SK-N-SH treated with all-trans-retinoic acid at 6 μM for 48 hours (cell line): ENCODE measurements at regions not wholly inside any gene's neighbourhood (a gene's known extent, or its start where the extent isn't known, plus 50 kb on each side); places are given as distances from the start of the nearest gene placed in this dataset.

ENCODE experiments used
- ARNTL ChIP-seq: fragments of 450-650 bp; formaldehyde crosslinking; IDR thresholded peaks from 2 replicates; pipeline ENCODE4 v1.5.0; 2020; ENCODE audit warnings: low read depth, mild to moderate bottlenecking, moderate library complexity, borderline replicate concordance
- BACH2 ChIP-seq: fragments of 250-450 bp; sonication (Bioruptor Pico); IDR thresholded peaks from 2 replicates; pipeline ENCODE4 v1.9.0; 2021; ENCODE audit warnings: mild to moderate bottlenecking, borderline replicate concordance
- CREB5 ChIP-seq: fragments of 250-450 bp; sonication (Bioruptor Pico); IDR thresholded peaks from 2 replicates; pipeline ENCODE4 v1.5.1; 2020; ENCODE audit warnings: low read depth, mild to moderate bottlenecking, moderate library complexity
- PPARA ChIP-seq: fragments of 250-450 bp; sonication (Bioruptor Pico); IDR thresholded peaks from 2 replicates; pipeline ENCODE4 v1.5.0; 2020; ENCODE audit warnings: mild to moderate bottlenecking, borderline replicate concordance
- RARB ChIP-seq: fragments of 250-450 bp; sonication (Bioruptor Pico); IDR thresholded peaks from 2 replicates; pipeline ENCODE4 v1.8.0; 2021; ENCODE audit warnings: mild to moderate bottlenecking, moderate library complexity

GRCh38 chr5:143737062-143737461 is 74.9 kb upstream of the HMHB1 start:
- TF ChIP-seq CREB5 (CRISPR knock-in tag), result no peak
- no peak for TF ChIP-seq BACH2
- TF ChIP-seq ARNTL, result no peak
- TF ChIP-seq RARB, result no peak
- TF ChIP-seq PPARA (CRISPR knock-in tag), result no peak
